HG03432 (cell line): ENCODE measurements at regions not wholly inside any gene's neighbourhood (a gene's known extent, or its start where the extent isn't known, plus 50 kb on each side); places are given as distances from the start of the nearest gene placed in this dataset.
"Not testable (repeated sequence)": the region's sequence is repeated elsewhere in the genome, so short reads cannot be mapped to it uniquely, and the experiment has no call there.

ENCODE experiments used
- ATAC-seq: cut with Tn5 transposase; IDR thresholded peaks from one replicate; pipeline ENCODE4 v1.9.1; 2021; ENCODE audit warnings: mild to moderate bottlenecking, moderate library complexity; ENCODE audit not compliant: unreplicated experiment

DNA sequence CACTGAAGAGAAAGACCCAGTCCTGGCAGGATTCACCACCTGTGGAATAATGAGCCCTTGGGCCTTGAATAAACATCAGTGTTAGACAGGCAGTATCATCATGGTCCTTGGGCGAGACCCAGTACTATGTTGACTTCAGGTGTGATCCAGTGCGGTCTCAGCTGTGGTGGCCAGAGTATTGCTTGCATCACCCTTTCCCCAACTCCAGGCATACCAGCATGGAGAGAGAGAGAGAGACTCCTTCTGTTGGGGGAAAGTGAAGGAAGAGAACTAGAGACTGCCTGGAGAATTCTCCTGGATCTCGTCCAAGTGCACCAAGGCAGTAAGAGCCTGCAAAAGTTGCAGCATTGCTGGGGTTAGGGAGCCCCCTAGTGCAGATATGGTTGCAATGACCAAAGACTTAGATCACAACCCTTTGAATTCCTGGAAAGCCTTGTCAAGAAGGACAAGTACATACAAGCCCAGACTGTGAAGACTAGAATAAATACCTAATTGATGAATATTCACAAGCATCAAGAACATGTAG is 61.1 kb upstream of the VAMP7 start:
- ATAC-seq = peak; percentile 74

DNA sequence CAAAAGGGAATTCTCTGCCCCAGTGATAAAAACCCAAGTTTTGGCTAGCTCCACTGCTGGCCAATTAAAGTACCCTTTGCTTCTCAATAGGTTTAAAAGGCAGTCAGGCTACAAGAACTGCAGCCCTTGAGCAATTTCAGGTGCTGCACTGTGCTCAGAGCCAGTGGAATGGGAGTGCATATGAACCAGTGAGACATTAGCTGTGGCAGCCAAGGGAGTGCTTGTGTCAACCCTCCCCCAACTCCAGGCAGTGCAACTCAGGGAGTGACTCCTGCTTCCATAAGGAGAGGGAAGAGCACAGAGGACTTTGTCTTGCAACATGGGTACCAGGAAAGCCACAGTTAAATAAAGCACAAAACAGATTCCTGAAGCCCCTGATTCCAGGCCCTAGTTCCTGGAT is 61.6 kb upstream of the VAMP7 start:
- ATAC-seq = no peak

DNA sequence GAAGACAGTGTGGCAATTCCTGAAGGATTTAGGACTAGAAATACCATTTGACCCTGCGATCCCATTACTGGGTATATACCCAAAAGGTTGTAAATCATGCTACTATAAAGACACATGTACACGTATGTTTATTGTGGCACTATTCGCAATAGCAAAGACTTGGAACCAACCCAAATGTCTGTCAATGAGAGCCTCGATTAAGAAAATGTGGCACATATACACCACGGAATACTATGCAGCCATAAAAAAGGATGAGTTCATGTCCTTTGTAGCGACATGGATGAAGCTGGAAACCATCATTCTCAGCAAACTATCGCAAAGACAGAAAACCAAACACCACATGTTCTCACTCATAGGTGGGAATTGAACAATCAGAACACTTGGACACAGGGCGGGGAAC is 66.8 kb upstream of the VAMP7 start:
- ATAC-seq = not testable (repeated sequence)

DNA sequence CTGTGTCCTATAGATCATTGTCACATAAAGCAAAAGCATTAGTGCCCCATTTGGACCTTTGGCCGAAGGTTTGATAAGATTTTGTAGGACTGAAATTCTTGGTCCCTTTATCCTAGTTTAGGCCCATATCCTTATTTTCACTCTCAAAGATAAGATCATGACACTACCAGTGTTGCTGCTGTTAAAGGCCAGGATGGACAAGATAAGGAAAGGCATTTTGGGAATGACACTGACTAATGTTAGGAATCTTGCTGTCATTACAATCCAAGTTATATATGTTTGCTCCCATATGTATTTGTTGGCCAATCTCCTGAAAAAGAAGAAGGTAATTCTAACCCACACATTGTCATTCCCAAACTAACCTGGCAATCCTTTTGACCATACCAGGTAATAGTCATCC is 101.3 kb upstream of the VAMP7 start:
- ATAC-seq = no peak

DNA sequence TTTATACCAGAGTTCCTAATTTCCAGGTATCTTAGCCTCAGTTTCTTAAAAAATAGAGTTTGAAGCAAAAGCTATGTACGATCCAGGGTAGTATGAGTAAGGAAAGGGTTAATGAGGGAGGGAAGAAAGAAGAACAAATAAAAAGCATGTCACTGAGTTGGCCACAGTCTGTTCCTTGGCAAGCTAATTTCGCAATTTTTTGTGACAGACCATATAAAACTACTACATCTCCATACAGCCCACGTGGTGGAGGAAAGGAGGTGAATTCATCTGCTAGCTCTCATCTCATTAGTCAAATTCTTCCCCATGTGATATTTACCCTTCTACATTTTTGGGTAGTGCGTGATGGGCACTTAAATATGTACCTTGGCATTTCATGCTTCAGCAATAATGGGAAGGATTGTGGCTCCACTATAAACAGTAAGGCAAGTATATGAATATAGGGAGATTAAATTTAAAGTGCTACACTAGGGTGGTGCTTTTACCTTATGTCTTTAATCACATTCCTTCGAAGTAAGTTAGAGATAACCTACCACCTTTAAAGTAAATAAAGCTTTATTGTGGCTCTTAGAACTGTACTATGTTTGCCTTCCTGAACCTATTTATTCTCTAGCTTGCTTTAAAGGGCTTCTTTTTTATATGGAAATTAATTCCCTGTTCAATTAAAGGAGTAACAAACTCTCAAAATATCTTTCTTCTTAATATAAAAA is 102.1 kb upstream of the VAMP7 start:
- no peak for ATAC-seq

DNA sequence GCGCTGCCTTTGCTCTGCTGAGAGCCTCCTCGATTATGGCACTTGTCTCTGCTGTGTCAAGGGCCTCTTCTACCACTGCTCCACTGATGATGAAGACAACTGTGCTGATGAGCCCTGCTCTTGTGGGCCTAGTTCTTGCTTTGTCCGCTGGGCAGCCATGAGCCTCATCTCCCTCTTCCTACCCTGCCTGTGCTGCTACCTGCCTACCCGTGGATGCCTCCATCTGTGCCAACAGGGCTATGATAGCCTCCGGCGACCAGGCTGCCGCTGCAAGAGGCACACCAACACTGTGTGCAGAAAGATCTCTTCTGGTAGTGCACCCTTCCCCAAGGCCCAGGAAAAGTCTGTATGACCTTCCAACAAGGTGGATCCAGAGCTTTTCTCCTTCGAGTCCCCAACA is 106.8 kb upstream of the VAMP7 start:
- ATAC-seq = no peak

DNA sequence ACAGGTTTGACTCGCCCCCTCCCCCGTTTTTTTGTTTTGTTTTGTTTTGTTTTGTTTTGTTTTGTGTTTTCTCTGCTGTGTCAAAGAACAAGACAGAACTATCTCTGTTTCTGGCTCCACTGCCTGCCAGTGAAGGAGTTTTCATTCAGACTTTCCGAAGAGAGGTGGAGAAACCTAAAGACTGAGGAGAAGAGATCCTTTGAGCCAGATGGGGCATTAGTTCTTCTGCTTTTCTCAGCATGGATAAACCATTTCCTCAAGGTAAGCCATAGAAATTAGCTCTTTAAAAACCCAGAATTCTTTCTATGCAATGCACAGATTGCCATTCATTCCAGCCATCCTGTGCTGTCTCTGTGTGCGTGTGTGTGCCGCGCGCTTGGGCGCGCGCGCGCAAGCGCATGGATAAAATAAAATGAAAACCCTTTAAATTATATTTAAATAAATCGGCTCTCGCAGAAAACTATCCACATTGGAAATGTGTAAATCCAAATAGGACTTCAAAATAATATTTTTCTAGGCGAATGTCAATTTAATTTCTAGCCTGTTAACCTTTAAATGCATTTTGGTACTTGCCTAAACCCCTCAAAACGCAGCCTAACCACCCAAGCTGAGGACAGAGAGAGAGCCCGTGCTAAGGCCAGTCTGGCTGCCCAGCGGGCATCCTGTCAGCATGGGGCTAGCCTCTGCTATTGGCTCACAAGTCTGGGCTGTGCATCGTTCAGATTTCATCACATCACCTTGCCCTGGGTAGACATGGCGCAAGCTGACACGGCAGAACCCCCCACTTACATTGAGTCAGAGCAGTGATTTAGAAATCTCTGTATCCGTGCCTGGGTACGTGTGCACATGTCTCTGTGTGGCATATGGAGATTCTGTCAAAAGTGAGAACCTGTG is 113.0 kb upstream of the VAMP7 start:
- ATAC-seq = no peak

DNA sequence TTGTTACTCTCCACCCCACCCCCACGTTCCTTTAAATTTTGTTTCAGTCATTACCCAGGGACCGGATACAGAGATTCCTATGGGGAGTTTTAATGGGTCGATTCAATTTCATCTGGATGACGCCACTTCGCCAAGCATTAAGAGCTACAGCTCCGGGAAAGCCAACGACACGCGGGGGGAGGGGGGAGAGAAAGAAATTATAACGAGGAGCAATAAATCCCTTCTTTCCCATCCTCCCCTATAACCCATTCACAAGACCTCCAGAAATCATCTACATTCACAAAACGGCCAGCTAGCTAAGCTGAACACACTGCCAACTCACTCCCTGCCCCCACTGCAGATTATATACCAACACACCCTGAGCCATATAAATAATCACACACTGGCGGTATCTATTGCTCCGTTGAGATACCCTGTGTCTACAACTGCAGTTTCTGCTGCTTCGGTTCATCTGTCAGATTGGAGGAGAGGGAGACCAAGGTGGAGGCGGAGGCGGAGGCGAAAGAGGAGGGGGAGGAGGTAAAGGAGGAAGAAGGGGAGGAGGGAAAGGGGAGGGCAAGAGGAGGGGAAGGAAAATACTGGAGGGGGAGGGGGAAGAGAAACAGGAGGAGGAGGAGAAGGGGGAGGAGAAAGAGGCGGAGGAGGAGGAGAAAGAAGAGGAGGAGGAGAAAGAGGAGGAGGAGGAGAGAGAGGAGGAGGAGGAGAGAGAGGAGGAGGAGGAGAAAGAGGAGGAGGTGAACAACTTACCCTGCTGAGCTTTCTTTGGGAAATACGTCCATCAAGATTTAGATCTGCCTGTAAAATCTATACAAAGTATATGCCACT is 113.9 kb upstream of the VAMP7 start:
- ATAC-seq = no peak

DNA sequence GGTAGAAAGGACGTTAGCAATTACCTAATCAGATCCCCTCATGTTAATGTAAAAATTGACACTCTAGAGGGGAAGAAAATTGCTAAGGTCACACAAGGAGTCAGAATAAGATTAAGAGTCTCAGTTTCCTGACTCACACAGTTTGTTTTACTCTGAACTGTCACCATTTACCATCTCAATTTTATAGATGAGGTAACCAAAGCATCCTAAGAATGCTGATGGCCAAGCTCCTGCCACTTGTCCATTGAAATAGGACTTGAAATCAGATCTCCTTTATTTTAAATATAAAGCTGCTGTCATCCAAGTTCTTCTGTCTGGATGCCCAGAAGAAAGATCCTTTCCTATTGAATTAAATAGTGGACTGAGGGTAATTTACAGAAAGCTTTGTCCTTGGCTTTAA is 114.8 kb upstream of the VAMP7 start:
- no peak for ATAC-seq

DNA sequence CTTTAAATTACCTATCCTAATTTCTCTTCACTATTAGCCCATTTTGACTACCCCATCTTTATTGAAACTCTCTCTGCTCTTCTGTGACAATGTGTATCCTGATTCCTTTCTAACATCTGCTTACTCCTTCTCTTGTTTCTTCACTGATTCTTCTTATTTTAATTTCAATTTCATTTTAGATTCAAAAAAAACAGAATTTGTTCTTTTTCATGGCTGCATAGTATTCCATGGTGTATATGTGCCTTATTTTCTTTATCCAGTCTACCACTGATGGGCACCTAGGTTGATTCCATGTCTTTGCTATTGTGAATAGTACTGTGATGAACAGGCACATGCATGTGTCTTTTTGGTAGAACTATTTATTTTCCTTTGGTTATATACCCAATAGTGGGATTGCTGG is 120.0 kb upstream of the VAMP7 start:
- ATAC-seq = no peak

DNA sequence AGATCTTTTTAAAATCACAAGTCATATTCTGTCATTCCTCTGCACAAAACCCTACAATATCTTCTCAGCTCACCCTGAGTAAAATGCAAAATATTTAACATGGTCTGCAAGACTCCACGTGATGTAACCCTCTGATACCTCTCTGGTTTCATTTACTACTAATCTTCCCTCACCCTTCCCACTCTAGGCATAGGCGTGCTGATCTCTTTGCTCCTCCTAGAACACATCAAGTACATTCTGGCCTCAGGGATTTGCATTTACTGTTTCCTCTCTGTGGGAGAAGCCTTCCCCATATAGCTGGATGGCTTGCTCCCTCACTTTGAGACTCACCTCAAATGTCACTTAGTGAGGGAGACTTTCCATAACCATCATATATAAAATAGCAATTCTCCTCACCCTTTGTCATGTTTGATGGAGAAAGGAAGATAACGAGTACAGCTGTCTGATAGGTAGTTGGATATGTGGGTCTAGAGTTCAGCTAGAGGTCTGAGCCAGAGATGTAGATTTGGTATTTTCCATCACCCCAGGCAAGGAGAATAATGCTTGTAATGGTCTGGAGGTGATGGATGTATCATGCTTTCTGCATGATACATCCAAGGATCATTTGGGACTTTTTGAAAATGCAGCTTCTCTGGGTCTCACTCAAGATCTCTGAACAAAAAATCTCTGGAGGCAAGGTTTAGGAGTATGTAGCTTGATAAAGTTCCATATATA is 123.9 kb upstream of the VAMP7 start:
- no peak for ATAC-seq

DNA sequence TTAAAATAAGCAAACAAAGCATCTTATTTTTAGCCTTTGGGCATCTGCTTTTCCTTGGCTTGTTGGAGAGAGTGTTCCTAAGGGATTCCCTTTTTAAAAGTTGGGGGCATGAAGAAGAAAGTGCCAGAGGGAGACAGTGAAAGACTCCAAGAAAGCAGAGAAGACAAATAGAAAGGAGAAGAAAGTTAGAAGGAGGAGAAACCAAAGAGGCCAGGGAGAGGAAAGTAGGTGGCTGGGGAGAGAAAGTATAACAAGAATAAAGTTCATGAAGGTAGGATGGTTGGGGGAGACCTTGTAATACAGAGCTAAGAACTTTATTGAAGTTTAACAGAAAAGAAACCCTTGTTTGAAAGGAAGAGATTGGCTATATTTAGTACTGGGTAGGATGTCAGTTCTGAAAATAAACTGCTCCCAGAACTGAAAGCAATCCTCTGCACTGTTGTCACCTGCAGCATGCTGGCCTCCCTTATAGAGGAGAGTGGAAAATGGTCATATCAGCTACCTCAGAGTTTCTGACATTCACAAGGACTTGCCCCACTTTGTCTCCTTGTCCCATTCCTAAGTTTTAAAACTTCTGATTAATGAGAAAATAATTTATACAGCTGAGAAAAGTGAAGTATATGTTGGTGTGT is 125.3 kb upstream of the VAMP7 start:
- ATAC-seq = no peak

DNA sequence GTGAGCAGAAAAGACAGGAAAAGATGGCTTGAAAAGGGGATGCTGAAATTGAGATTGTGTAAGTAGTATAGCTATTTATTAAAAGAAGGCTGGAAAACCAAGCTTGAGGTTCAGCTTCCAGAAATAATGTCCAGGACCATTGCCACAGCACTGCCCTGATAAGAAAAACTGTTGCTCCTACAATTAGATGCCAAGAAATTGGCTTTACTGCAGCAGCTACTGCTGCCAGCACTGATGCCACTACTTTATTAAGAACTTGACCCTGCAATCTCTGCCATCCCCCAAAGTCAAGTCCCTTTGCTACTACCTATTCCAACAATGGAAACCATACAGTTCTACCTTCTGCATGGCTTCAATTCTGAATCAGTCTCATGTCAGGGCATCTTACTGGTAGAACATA is 130.0 kb upstream of the VAMP7 start:
- ATAC-seq = no peak

DNA sequence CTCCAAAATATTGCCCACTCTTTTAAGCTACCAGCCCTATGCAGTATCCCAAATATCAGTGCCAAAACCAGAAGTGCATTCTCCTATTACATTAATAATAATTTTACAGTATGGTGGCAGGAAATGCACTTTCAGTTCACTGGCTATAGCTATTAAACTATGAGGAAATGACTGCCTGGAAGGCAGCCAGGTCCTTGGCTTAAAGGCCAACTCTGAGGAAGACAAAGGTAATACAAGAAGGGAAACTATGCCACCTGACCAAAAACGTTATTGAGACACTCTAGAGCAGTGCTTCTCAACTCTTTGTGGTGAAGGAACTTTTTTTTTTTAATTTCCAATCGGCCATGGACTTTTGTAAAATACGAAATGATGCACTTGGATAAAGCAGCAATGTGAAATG is 133.6 kb upstream of the VAMP7 start:
- ATAC-seq = no peak

DNA sequence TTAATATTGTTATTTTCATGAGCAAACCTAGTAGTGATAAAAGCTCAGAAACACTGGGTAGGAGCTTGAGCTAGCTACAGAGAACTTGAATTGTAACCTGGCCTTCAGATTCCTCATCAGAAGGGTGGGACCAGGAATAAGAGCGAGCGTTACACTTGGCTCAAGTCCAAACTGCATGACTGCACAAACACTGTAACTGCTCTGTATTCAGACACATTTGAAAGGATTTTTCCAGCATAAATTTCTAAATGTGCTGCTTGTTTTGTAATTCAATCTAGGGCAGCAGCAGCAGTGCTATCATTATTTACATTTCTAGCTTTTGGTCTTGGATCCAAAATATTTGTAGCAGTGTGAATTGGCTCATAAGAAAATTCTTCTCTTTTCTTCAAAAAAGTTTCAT is 133.0 kb upstream of the TMLHE start:
- ATAC-seq = no peak

DNA sequence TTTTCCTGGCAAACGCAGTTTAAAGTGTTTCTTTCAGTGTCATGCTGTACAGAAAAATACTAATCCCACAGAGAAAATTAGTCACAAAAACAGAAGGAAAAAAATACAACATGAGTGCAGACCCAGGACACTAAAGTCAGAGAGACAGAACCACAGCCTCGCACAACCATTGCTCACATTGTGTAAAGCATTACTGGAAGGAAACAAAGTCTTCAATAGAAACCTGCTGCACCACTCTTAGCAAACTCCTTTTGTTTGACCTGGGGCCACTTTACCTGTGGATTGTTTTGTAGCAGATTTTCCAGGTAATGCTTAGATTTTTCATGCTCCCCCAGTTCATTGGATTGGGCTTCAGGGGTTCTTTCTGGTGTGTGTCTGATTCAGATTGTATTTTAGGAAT is 131.8 kb upstream of the TMLHE start:
- no peak for ATAC-seq

DNA sequence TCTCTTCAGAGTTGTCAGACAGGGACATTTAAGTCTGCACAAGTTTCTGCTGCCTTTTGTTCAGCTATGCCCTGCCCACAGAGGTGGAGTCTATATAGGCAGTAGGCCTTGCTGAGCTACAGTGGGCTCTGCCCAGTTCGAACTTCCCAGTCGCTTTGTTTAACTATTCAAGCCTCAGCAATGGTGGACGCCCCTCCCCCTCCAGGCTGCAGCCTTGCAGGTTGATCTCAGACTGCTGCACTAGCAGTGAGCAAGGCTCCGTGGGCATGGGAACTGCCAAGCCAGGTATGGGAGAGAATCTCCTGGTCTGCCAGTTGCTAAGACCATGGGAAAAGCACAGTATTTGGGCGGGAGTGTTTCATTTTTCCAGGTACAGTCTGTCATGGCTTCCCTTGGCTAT is 115.6 kb upstream of the TMLHE start:
- ATAC-seq = not testable (repeated sequence)

DNA sequence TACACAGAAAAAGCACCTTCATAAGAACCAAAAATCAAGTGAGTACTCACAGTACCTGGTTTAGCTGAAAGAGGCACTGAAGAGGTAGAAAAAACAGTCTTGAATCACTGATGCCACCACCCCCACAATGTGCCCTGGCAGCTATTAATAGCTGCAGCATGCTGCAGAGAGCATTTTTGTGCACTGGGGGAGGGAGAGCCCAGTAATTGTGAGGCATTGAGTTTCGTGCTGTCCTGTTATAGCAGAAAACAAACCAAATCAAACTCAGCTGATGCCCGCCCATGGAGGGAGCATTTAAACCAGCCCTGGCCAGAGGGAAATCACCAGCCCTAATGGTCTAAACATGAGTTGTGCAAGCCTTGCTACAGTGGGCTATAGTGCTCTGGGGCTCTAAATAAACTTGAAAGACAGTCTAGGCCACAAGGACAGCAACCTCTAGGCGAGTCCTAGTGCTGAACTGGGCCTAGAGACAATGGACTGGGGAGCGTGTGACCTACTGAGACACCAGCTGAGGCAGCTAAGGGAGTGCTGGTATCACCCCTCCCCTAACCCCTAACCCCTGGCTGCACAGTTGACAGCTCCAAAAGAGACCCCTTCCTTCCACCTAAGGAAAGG is 106.3 kb upstream of the TMLHE start:
- ATAC-seq = no peak

DNA sequence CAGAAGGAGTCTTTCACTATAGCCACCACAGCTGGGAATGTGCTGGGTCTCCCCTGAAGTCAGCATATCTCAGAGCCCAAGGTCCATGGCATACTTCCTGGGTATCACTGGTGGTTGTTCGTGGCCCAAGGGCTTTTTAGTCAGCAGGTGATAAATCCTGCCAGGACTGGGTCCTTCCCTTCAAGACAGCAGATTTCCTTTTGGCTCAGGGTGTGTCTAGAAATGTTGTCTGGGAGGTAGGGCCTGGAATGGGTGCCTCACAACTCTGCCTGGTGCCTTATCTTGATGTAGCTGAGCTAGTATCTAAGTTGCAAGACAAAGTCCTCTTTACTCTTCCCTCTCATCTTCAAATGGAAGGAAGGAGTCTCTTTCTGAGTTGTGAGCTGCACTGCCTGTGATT is 102.4 kb upstream of the TMLHE start:
- ATAC-seq = no peak

DNA sequence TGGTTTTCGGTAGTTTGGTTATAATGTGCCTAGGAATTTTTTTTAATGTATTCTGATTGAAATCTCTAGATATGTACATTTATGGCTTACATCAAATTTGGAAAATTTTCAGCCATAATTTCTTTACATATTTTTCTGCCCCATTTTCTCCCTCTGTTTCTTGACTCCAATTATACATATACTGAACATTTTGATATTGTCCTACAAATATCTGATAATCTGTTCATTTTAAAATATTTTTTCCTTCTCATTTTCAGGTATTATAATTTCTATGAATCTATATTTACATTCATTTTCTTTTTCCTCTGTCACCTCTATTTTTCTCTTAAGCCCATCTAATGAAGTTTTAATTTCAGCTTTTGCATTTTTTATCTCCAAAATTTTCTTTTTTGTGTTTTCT is 82.7 kb upstream of the TMLHE start:
- no peak for ATAC-seq
